Activated T-helper 17 cell treated with anti-CD3 and anti-CD28 coated beads, Interleukin-2, amount 50 U/mL, for 72 hours (primary cell): ENCODE measurements at regions not wholly inside any gene's neighbourhood (a gene's known extent, or its start where the extent isn't known, plus 50 kb on each side); places are given as distances from the start of the nearest gene placed in this dataset.
"Not testable (repeated sequence)": the region's sequence is repeated elsewhere in the genome, so short reads cannot be mapped to it uniquely, and the experiment has no call there.

Source experiments
- ATAC-seq: fragments of 150-1000 bp; cut with Tn5 transposase; replicated peaks from 2 replicates; pipeline ENCODE4 v1.10.0; 2021; ENCODE audit warnings: mild to moderate bottlenecking, moderate library complexity
- H3K27ac Mint-ChIP-seq: one replicate; pipeline ENCODE4 v1.8.0; 2022; ENCODE audit warnings: mixed read lengths
- H3K27me3 Mint-ChIP-seq: one replicate; pipeline ENCODE4 v1.8.0; 2022; ENCODE audit warnings: mixed read lengths
- H3K36me3 Mint-ChIP-seq: one replicate; pipeline ENCODE4 v1.8.0; 2022; ENCODE audit warnings: low read depth, mild to moderate bottlenecking, mixed read lengths
- H3K4me1 Mint-ChIP-seq: one replicate; pipeline ENCODE4 v1.8.0; 2022; ENCODE audit warnings: mixed read lengths
- H3K4me3 Mint-ChIP-seq: one replicate; pipeline ENCODE4 v1.8.0; 2022; ENCODE audit warnings: mild to moderate bottlenecking, mixed read lengths
- H3K9me3 Mint-ChIP-seq: one replicate; pipeline ENCODE4 v1.8.0; 2022; ENCODE audit warnings: mixed read lengths

- H3K4me3 Mint-ChIP-seq, result no peak overlapping the region
- H3K36me3 Mint-ChIP-seq, result no peaks in the 10 kb centered on the region
Measured at GRCh38 chr13:85995788-85996418, 196.7 kb upstream of the SLITRK6 start.

GRCh38 chr13:85993567-85993966, 194.3 kb upstream of the SLITRK6 start:
- ATAC-seq, result no peak
- Mint-ChIP-seq H3K27me3 (no peaks in the 10 kb centered on the region), H3K27ac (no peak overlapping the region), H3K9me3 (peaks cover 8% of the 10 kb centered on the region), H3K36me3 (no peaks in the 10 kb centered on the region), H3K4me3 (no peak overlapping the region), H3K4me1 (no peaks in the 10 kb centered on the region)

More at GRCh38 chr13:85995788-85996418, 196.7 kb upstream of the SLITRK6 start:
- peaks cover 4% of the 10 kb centered on the region for H3K9me3 Mint-ChIP-seq
- H3K27ac Mint-ChIP-seq, result no peak overlapping the region
- no peaks in the 10 kb centered on the region for H3K4me1 Mint-ChIP-seq
- H3K27me3 Mint-ChIP-seq, result no peaks in the 10 kb centered on the region
- no peak for ATAC-seq

GRCh38 chr13:85990397-85990796, 191.2 kb upstream of the SLITRK6 start:
- Mint-ChIP-seq H3K36me3 (no peaks in the 10 kb centered on the region), H3K4me3 (no peak overlapping the region), H3K27ac (no peak overlapping the region), H3K27me3 (no peaks in the 10 kb centered on the region), H3K9me3 (peaks cover 8% of the 10 kb centered on the region), H3K4me1 (no peaks in the 10 kb centered on the region)
- ATAC-seq, result no peak

- no peak for ATAC-seq
- H3K36me3 Mint-ChIP-seq, result no peaks in the 10 kb centered on the region
Measured at GRCh38 chr13:85985797-85986196, 186.6 kb upstream of the SLITRK6 start.

GRCh38 chr13:85982102-85982501, 182.9 kb upstream of the SLITRK6 start:
- H3K27me3 Mint-ChIP-seq, result no peaks in the 10 kb centered on the region
- peaks cover 8% of the 10 kb centered on the region for H3K9me3 Mint-ChIP-seq
- H3K27ac Mint-ChIP-seq, result no peak overlapping the region
- H3K4me1 Mint-ChIP-seq, result no peaks in the 10 kb centered on the region
- H3K4me3 Mint-ChIP-seq, result no peak overlapping the region
- no peak for ATAC-seq
- H3K36me3 Mint-ChIP-seq, result no peaks in the 10 kb centered on the region

More at GRCh38 chr13:85985797-85986196, 186.6 kb upstream of the SLITRK6 start:
- Mint-ChIP-seq H3K9me3 (peaks cover 5% of the 10 kb centered on the region), H3K27me3 (no peaks in the 10 kb centered on the region), H3K27ac (no peak overlapping the region), H3K4me1 (no peaks in the 10 kb centered on the region), H3K4me3 (no peak overlapping the region)

- not testable (repeated sequence) for H3K4me3 Mint-ChIP-seq, H3K27me3 Mint-ChIP-seq, H3K4me1 Mint-ChIP-seq, H3K36me3 Mint-ChIP-seq, ATAC-seq, H3K27ac Mint-ChIP-seq
- peaks cover 13% of the 10 kb centered on the region for H3K9me3 Mint-ChIP-seq
Measured at GRCh38 chr13:85980447-85980846, 181.2 kb upstream of the SLITRK6 start.

- H3K27me3 Mint-ChIP-seq, result no peaks in the 10 kb centered on the region
- peaks cover 13% of the 10 kb centered on the region for H3K9me3 Mint-ChIP-seq
- H3K27ac Mint-ChIP-seq, result no peak overlapping the region
- no peaks in the 10 kb centered on the region for H3K36me3 Mint-ChIP-seq
- H3K4me3 Mint-ChIP-seq, result no peak overlapping the region
- no peaks in the 10 kb centered on the region for H3K4me1 Mint-ChIP-seq
- ATAC-seq, result no peak
Measured at GRCh38 chr13:85976242-85976641, 177.0 kb upstream of the SLITRK6 start.

GRCh38 chr13:85974608-85975366, 175.6 kb upstream of the SLITRK6 start:
- no peaks in the 10 kb centered on the region for H3K27me3 Mint-ChIP-seq
- no peak overlapping the region for H3K27ac Mint-ChIP-seq
- no peaks in the 10 kb centered on the region for H3K4me1 Mint-ChIP-seq
- H3K9me3 Mint-ChIP-seq, result peaks cover 9% of the 10 kb centered on the region
- H3K4me3 Mint-ChIP-seq, result no peak overlapping the region
- no peak for ATAC-seq
- H3K36me3 Mint-ChIP-seq, result no peaks in the 10 kb centered on the region

- Mint-ChIP-seq H3K4me1 (no peaks in the 10 kb centered on the region), H3K27me3 (no peaks in the 10 kb centered on the region), H3K27ac (no peak overlapping the region), H3K36me3 (no peaks in the 10 kb centered on the region), H3K9me3 (no peaks in the 10 kb centered on the region), H3K4me3 (no peak overlapping the region)
- ATAC-seq, result no peak
Measured at GRCh38 chr13:85970727-85971126, 171.5 kb upstream of the SLITRK6 start.

- Mint-ChIP-seq H3K4me3 (no peak overlapping the region), H3K27me3 (no peaks in the 10 kb centered on the region), H3K9me3 (no peaks in the 10 kb centered on the region), H3K4me1 (no peaks in the 10 kb centered on the region), H3K36me3 (no peaks in the 10 kb centered on the region), H3K27ac (no peak overlapping the region)
- ATAC-seq, result no peak
Measured at GRCh38 chr13:85969331-85969730, 170.1 kb upstream of the SLITRK6 start.

GRCh38 chr13:85935868-85936467, 136.7 kb upstream of the SLITRK6 start:
- no peaks in the 10 kb centered on the region for H3K27me3 Mint-ChIP-seq
- peaks cover 17% of the 10 kb centered on the region for H3K9me3 Mint-ChIP-seq
- no peak for ATAC-seq
- no peaks in the 10 kb centered on the region for H3K4me1 Mint-ChIP-seq
- no peaks in the 10 kb centered on the region for H3K36me3 Mint-ChIP-seq
- H3K4me3 Mint-ChIP-seq, result no peak overlapping the region
- H3K27ac Mint-ChIP-seq, result no peak overlapping the region

GRCh38 chr13:85930108-85930507, 130.9 kb upstream of the SLITRK6 start:
- H3K4me1 Mint-ChIP-seq, result no peaks in the 10 kb centered on the region
- H3K9me3 Mint-ChIP-seq, result peaks cover 12% of the 10 kb centered on the region
- no peaks in the 10 kb centered on the region for H3K27me3 Mint-ChIP-seq
- no peak for ATAC-seq
- no peaks in the 10 kb centered on the region for H3K36me3 Mint-ChIP-seq
- H3K27ac Mint-ChIP-seq, result no peak overlapping the region
- no peak overlapping the region for H3K4me3 Mint-ChIP-seq

- Mint-ChIP-seq H3K9me3 (peaks cover 4% of the 10 kb centered on the region), H3K4me3 (no peak overlapping the region), H3K36me3 (no peaks in the 10 kb centered on the region), H3K27ac (no peak overlapping the region), H3K27me3 (no peaks in the 10 kb centered on the region), H3K4me1 (no peaks in the 10 kb centered on the region)
- no peak for ATAC-seq
Measured at GRCh38 chr13:85910962-85911361, 111.7 kb upstream of the SLITRK6 start.

GRCh38 chr13:85900521-85900920, 101.3 kb upstream of the SLITRK6 start:
- Mint-ChIP-seq H3K27ac (no peak overlapping the region), H3K36me3 (no peaks in the 10 kb centered on the region), H3K4me3 (no peak overlapping the region), H3K9me3 (peaks cover 10% of the 10 kb centered on the region), H3K4me1 (no peaks in the 10 kb centered on the region), H3K27me3 (no peaks in the 10 kb centered on the region)
- ATAC-seq, result no peak
